ENCODE measurements at regions not wholly inside any gene's neighbourhood (a gene's known extent, or its start where the extent isn't known, plus 50 kb on each side); places are given as distances from the start of the nearest gene placed in this dataset.

- no peak overlapping the region for H3K27ac ChIP-seq (ENCODE audit: low read depth, low read length)
- H3K4me2 ChIP-seq (ENCODE audit: insufficient read depth in 1 of 2, low read depth in 2 of 2, low read length in 2 of 2), result no peak overlapping the region
- 83% methylated on average over 5 of the region's 5 CpGs; no CpG with 5 or more reads in 1 of the 2 experiments for WGBS, 2 experiments (ENCODE audit: extremely low coverage in 1 of 2, insufficient coverage in 1 of 2, insufficient read length in 1 of 2, insufficient replicate concordance in 2 of 2, low coverage in 1 of 2, low lambda C conversion rate in 2 of 2, missing lambda C conversion rate in 1 of 2)
- no peak overlapping the region for H4K91ac ChIP-seq (replicated peaks; ENCODE audit: insufficient read length, low read length)
- H4K20me1 ChIP-seq (replicated peaks in 1 of 2; ENCODE audit: control insufficient read depth in 1 of 2, insufficient read depth in 2 of 2, low read length in 2 of 2), result no peaks in the 10 kb centered on the region
- H3K23ac ChIP-seq (ENCODE audit: insufficient read length), result no peak overlapping the region
- H4K8ac ChIP-seq (ENCODE audit: extremely low read depth, insufficient read depth, low read length), result no peak overlapping the region
- H2AK5ac ChIP-seq (ENCODE audit: low read depth, low read length), result no peak overlapping the region
- no peak overlapping the region for H2AFZ ChIP-seq (ENCODE audit: low read length)
- no peaks in the 10 kb centered on the region for H3K36me3 ChIP-seq (ENCODE audit: control insufficient read depth in 2 of 4, insufficient read depth in 4 of 4, low read length in 3 of 4)
- ChIA-PET CTCF (ENCODE audit: partially characterized antibody) (interaction anchor here (1.0 kb wide), 1 partner anchor 50 kb away, joined by 4 read pairs; no protein-coding TSS in a partner anchor), POLR2A (ENCODE audit: partially characterized antibody) (no interaction called here)
- H3K79me1 ChIP-seq (ENCODE audit: low read depth, low read length), result no peaks in the 10 kb centered on the region
- no peak overlapping the region for H2BK5ac ChIP-seq (ENCODE audit: low read depth, low read length)
- H2BK15ac ChIP-seq (ENCODE audit: low read length), result no peak overlapping the region
- no peak overlapping the region for H4K5ac ChIP-seq (ENCODE audit: insufficient read length, low read depth, low read length)
- no peaks in the 10 kb centered on the region for H3K23me2 ChIP-seq (ENCODE audit: low read depth, low read length)
- no peak overlapping the region for H2BK12ac ChIP-seq (ENCODE audit: low read depth, low read length)
- no peak overlapping the region for H3K4me3 ChIP-seq (ENCODE audit: extremely low read depth in 1 of 4, insufficient read depth in 2 of 4, low read depth in 3 of 4, low read length in 4 of 4)
- H3K4me1 ChIP-seq (replicated peaks in 1 of 4; ENCODE audit: control insufficient read depth in 3 of 4, insufficient read depth in 4 of 4, low read length in 3 of 4), result peaks cover 0 to 5% (median 1%) of the 10 kb centered on the region in 4 experiments; a peak in 2 of 7 replicates
- no peak for FAIRE-seq
- H3K27me3 ChIP-seq (replicated peaks in 1 of 4; ENCODE audit: control insufficient read depth in 3 of 4, extremely low read depth in 1 of 4, insufficient read depth in 3 of 4, low read length in 3 of 4), result no peaks in the 10 kb centered on the region
- H3K56ac ChIP-seq (replicated peaks; ENCODE audit: insufficient read length, low read depth, low read length), result no peak overlapping the region
- no peak overlapping the region for H3K18ac ChIP-seq (ENCODE audit: extremely low read depth, low read length)
- no peak overlapping the region for H3K4ac ChIP-seq (replicated peaks; ENCODE audit: insufficient read length, low read depth, low read length)
- no peak overlapping the region for H3K9ac ChIP-seq (replicated peaks in 1 of 4; ENCODE audit: extremely low read depth in 1 of 4, low read depth in 3 of 4, low read length in 3 of 4)
- no peak overlapping the region for H2BK120ac ChIP-seq (replicated peaks; ENCODE audit: low read depth, low read length)
- no peak overlapping the region for H2BK20ac ChIP-seq (ENCODE audit: low read length)
- DNase-seq (ENCODE audit: low read depth in 1 of 2, low spot score in 2 of 2), result no peak
- no peak for TF ChIP-seq NANOG (IDR thresholded peaks at IDR 0.05; ENCODE audit: insufficient read depth, low read depth, low read length, poor library complexity, severe bottlenecking)
- no peak for TF ChIP-seq SAP30 (IDR thresholded peaks at IDR 0.05; ENCODE audit: insufficient read depth, insufficient replicate concordance, low read length)
- no peak for TF ChIP-seq JUN (IDR thresholded peaks at IDR 0.05; ENCODE audit: low read depth, low read length)
- no peak for TF ChIP-seq SIRT6 (IDR thresholded peaks at IDR 0.05; ENCODE audit: low read length)
- no peak for TF ChIP-seq RNF2 (IDR thresholded peaks at IDR 0.05; ENCODE audit: borderline replicate concordance, low read depth, low read length, missing control alignments, poor library complexity, severe bottlenecking)
- TF ChIP-seq PHF8 (conservative IDR thresholded peaks at IDR 0.05; ENCODE audit: low read depth, low read length), result no peak
- no peak for TF ChIP-seq SUZ12 (IDR thresholded peaks at IDR 0.05; ENCODE audit: low read length)
- TF ChIP-seq TCF12 (IDR thresholded peaks at IDR 0.05; ENCODE audit: low read depth, low read length), result no peak
- TF ChIP-seq HDAC2 (IDR thresholded peaks at IDR 0.05; ENCODE audit: borderline replicate concordance in 1 of 2, low read depth in 2 of 2, low read length in 2 of 2), result no peak
- no peak for TF ChIP-seq TAF7 (optimal IDR thresholded peaks at IDR 0.05; ENCODE audit: borderline replicate concordance, low read depth, low read length)
- TF ChIP-seq CREB1 (IDR thresholded peaks at IDR 0.05), result no peak
- 0 out of 4 replicates have a peak, but pooled peaks cover 0 to 2% of the 10 kb centered on the region in 2 experiments for H3K9me3 ChIP-seq (ENCODE audit: insufficient read depth in 2 of 2, low read depth in 1 of 2, low read length in 1 of 2)
- H3K14ac ChIP-seq (ENCODE audit: insufficient read length), result no peak overlapping the region
- no peaks in the 10 kb centered on the region for H3K79me2 ChIP-seq (ENCODE audit: control insufficient read depth in 1 of 2, insufficient read depth in 2 of 2, low read length in 2 of 2)
Observed at GRCh38 chr4:175413561-175413960, 398.5 kb downstream of the GPM6A start.

All from H1 (cell line).